IMR-90 (cell line): ENCODE measurements at regions not wholly inside any gene's neighbourhood (a gene's known extent, or its start where the extent isn't known, plus 50 kb on each side); places are given as distances from the start of the nearest gene placed in this dataset.

Experiments
- ATAC-seq: fragments of 200-7000 bp; cut with Tn5 transposase; 2 replicates; pipeline ENCODE4 v1.9.1; 2020; ENCODE audit warnings: low read depth, mild to moderate bottlenecking, moderate library complexity
- BruUV-seq: library from RNA; stranded (reverse); fragments of 400-500 nt; replicated peaks from 2 replicates; lab custom pipeline; 2021; lab: Mats Ljungman, UMichigan
- CTCF ChIA-PET: fragments of 300-600 bp; formaldehyde crosslinking; extraction: SDS; loops from one replicate; lab custom pipeline; 2021; ENCODE audit warnings: antibody characterized with exemption; lab: Yijun Ruan, JAX
- POLR2A ChIA-PET: fragments of 300-600 bp; sonication (Branson Sonifier 250); formaldehyde crosslinking; loops from one replicate; lab custom pipeline; 2022; ENCODE audit warnings: antibody characterized with exemption; ENCODE audit not compliant: unreplicated experiment; lab: Charles Lee
- DNase-seq: peaks from one replicate; pipeline ENCODE4 v3.0.0; 2013
- H2AFZ ChIP-seq: replicated peaks from 2 replicates; pipeline ENCODE3; 2013; ENCODE audit warnings: low read length, mild to moderate bottlenecking; ENCODE audit not compliant: poor library complexity
- H2AK5ac ChIP-seq: 2 replicates; pipeline ENCODE4 v1.6.1; 2013; ENCODE audit warnings: low read depth, low read length, inconsistent platforms
- H2AK9ac ChIP-seq: replicated peaks from 2 replicates; pipeline ENCODE3; 2013; ENCODE audit warnings: mild to moderate bottlenecking, low read depth, low read length, moderate library complexity; ENCODE audit not compliant: poor library complexity
- H2BK120ac ChIP-seq: 2 replicates; pipeline ENCODE4 v1.6.1; 2013; ENCODE audit warnings: low read depth, low read length, inconsistent platforms
- H2BK15ac ChIP-seq: 3 replicates; pipeline ENCODE4 v1.6.1; 2013; ENCODE audit warnings: low read depth, low read length, inconsistent platforms
- H2BK20ac ChIP-seq: 2 replicates; pipeline ENCODE4 v1.6.1; 2013; ENCODE audit warnings: low read depth, mild to moderate bottlenecking, inconsistent platforms, low read length, moderate library complexity
- H2BK5ac ChIP-seq: 2 replicates; pipeline ENCODE4 v1.6.1; 2013; ENCODE audit warnings: mild to moderate bottlenecking, low read depth, low read length, inconsistent platforms; ENCODE audit not compliant: poor library complexity, severe bottlenecking
- H3K14ac ChIP-seq: replicated peaks from 2 replicates; pipeline ENCODE4 v1.6.1; 2013; ENCODE audit warnings: low read depth, low read length, inconsistent platforms
- H3K18ac ChIP-seq: 2 replicates; pipeline ENCODE4 v1.6.1; 2013; ENCODE audit warnings: low read depth, low read length, control low read depth
- H3K23ac ChIP-seq: 2 replicates; pipeline ENCODE4 v1.6.1; 2013; ENCODE audit warnings: low read depth, low read length, inconsistent platforms
- H3K27ac ChIP-seq: 2 replicates; pipeline ENCODE4 v1.5.1; 2013; ENCODE audit warnings: mild to moderate bottlenecking, control low read depth, low read length; ENCODE audit not compliant: insufficient read depth
- H3K27me3 ChIP-seq: 2 replicates; pipeline ENCODE4 v1.6.1; 2013; ENCODE audit warnings: low read length; ENCODE audit not compliant: control insufficient read depth, insufficient read depth
- H3K36me3 ChIP-seq: 2 replicates; pipeline ENCODE4 v1.6.1; 2013; ENCODE audit warnings: low read length, mixed read lengths; ENCODE audit not compliant: control insufficient read depth, insufficient read depth
- H3K4ac ChIP-seq: 2 replicates; pipeline ENCODE4 v1.6.1; 2013; ENCODE audit warnings: low read depth, low read length, inconsistent platforms
- H3K4me1 ChIP-seq: 2 replicates; pipeline ENCODE4 v1.6.1; 2013; ENCODE audit warnings: low read length, mixed read lengths; ENCODE audit not compliant: control insufficient read depth, insufficient read depth
- H3K4me2 ChIP-seq: 2 replicates; pipeline ENCODE4 v1.6.1; 2013; ENCODE audit warnings: low read depth, mild to moderate bottlenecking, control low read depth, low read length, moderate library complexity
- H3K4me3 ChIP-seq: 2 replicates; pipeline ENCODE4 v1.5.1; 2013; ENCODE audit warnings: low read depth, mild to moderate bottlenecking, control low read depth, low read length, moderate library complexity; ENCODE audit not compliant: insufficient read depth
- H3K56ac ChIP-seq: 2 replicates; pipeline ENCODE4 v1.6.1; 2013; ENCODE audit warnings: low read length, inconsistent platforms; ENCODE audit not compliant: insufficient read depth; ENCODE audit errors: extremely low read depth
- H3K79me1 ChIP-seq, 2 experiments: 2 replicates each; pipeline ENCODE4 v1.6.1; 2013; ENCODE audit warnings: low read length in 2 of 2, inconsistent platforms in 1 of 2, low read depth in 1 of 2
- H3K9ac ChIP-seq: 2 replicates; pipeline ENCODE4 v1.6.1; 2013; ENCODE audit warnings: low read depth, low read length, control low read depth
- H3K9me1 ChIP-seq: 2 replicates; pipeline ENCODE4 v1.6.1; 2013; ENCODE audit warnings: low read length, inconsistent platforms; ENCODE audit not compliant: insufficient read depth
- H3K9me3 ChIP-seq: 2 replicates; pipeline ENCODE4 v1.6.1; 2013; ENCODE audit warnings: low read length; ENCODE audit not compliant: control insufficient read depth, insufficient read depth
- H4K20me1 ChIP-seq: 2 replicates; pipeline ENCODE4 v1.6.1; 2013; ENCODE audit warnings: low read length, inconsistent platforms; ENCODE audit not compliant: insufficient read depth
- H4K5ac ChIP-seq: 2 replicates; pipeline ENCODE4 v1.6.1; 2013; ENCODE audit warnings: mild to moderate bottlenecking, low read depth, low read length, control low read depth
- H4K8ac ChIP-seq, 2 experiments: 2 replicates each; pipeline ENCODE4 v1.6.1; 2013; ENCODE audit warnings: low read depth in 2 of 2, low read length in 2 of 2, control low read depth in 1 of 2, inconsistent platforms in 1 of 2
- H4K91ac ChIP-seq: 2 replicates; pipeline ENCODE4 v1.6.1; 2013; ENCODE audit warnings: low read depth, low read length, inconsistent platforms; ENCODE audit not compliant: insufficient read depth
- MXI1 ChIP-seq: IDR thresholded peaks from 2 replicates; pipeline ENCODE4 v1.6.1; 2012; ENCODE audit warnings: low read depth, mild to moderate bottlenecking, low read length, moderate library complexity, borderline replicate concordance
- POLR2A ChIP-seq: IDR thresholded peaks from 2 replicates; pipeline ENCODE4 v1.6.1; 2012; ENCODE audit warnings: mild to moderate bottlenecking, low read depth, low read length
- RFX5 ChIP-seq: IDR thresholded peaks from 2 replicates; pipeline ENCODE4 v1.8.0; 2012; ENCODE audit warnings: low read depth, mild to moderate bottlenecking, low read length, moderate library complexity
- WGBS, 2 experiments: methylation state at CpG; one replicate each; pipeline versions ENCODE4 v1.1.5 to v1.1.7; 2013; ENCODE audit warnings: missing lambda C conversion rate in 2 of 2; ENCODE audit not compliant: insufficient read length in 1 of 2; ENCODE audit errors: extremely low coverage in 2 of 2; 5-methylcytosine and 5-hydroxymethylcytosine counted together
- dilution Hi-C: fragments of 300-500 bp; cut with HindIII; formaldehyde crosslinking; loops from one replicate; pipeline ENCODE4 v1.14.3; 2018; ENCODE audit warnings: low sequenced_read_pairs; ENCODE audit not compliant: unreplicated experiment
- in situ Hi-C: fragments of 300-500 bp; cut with MboI; formaldehyde crosslinking; loops from 3 replicates; pipeline ENCODE4 v1.14.3; 2019; ENCODE audit warnings: low sequenced_read_pairs, inconsistent platforms, mixed read lengths
- intact Hi-C: fragments of 100-400 bp; cut with micrococcal nuclease; formaldehyde crosslinking; loops from 2 replicates; pipeline ENCODE4 v1.10.0; 2022
- TF ChIP-seq, protein P1 (sequence below): fragments of 150-350 bp; IDR thresholded peaks from 2 replicates; pipeline ENCODE4 v1.6.1; 2016; ENCODE audit warnings: low read depth, mild to moderate bottlenecking, low read length, moderate library complexity, borderline replicate concordance

- Histone ChIP-seq H3K4me1 (no peaks in the 10 kb centered on the region), H3K4me3 (no peak overlapping the region), H3K9ac (no peak overlapping the region), H3K23ac (no peak overlapping the region), H4K20me1 (no peaks in the 10 kb centered on the region), H3K56ac (no peak overlapping the region), H3K4ac (no peak overlapping the region), H3K27me3 (no peaks in the 10 kb centered on the region), H3K14ac (no peak overlapping the region), H3K27ac (no peak overlapping the region), H4K5ac (no peak overlapping the region), H3K4me2 (no peak overlapping the region), H2BK20ac (no peak overlapping the region), H4K8ac (no peak overlapping the region), H2BK5ac (no peak overlapping the region), H2AK5ac (no peak overlapping the region), H3K36me3 (no peaks in the 10 kb centered on the region), H2AK9ac (no peak overlapping the region), H3K18ac (no peak overlapping the region), H3K79me1 (no peaks in the 10 kb centered on the region), H2BK120ac (no peak overlapping the region), H2BK15ac (no peak overlapping the region), H4K91ac (no peak overlapping the region), H3K9me1 (no peaks in the 10 kb centered on the region), H3K9me3 (no peaks in the 10 kb centered on the region), H2AFZ (no peak overlapping the region)
- no TSS peak for BruUV-seq
- dilution Hi-C loops, result no loop called here
- no peak for DNase-seq
- TF ChIP-seq, protein P1, sequence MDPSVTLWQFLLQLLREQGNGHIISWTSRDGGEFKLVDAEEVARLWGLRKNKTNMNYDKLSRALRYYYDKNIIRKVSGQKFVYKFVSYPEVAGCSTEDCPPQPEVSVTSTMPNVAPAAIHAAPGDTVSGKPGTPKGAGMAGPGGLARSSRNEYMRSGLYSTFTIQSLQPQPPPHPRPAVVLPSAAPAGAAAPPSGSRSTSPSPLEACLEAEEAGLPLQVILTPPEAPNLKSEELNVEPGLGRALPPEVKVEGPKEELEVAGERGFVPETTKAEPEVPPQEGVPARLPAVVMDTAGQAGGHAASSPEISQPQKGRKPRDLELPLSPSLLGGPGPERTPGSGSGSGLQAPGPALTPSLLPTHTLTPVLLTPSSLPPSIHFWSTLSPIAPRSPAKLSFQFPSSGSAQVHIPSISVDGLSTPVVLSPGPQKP, result no peak
- no peak for TF ChIP-seq RFX5
- no peak for TF ChIP-seq POLR2A
- no peak for TF ChIP-seq MXI1
- WGBS, 2 experiments, result no CpG with 5 or more reads among the region's 4 CpGs
- ATAC-seq, result no peak
- ChIA-PET CTCF (no interaction called here), POLR2A (no interaction called here)
- intact Hi-C loops, result no loop called here
- in situ Hi-C loops, result no loop called here
These were observed 113.8 kb downstream of the PLK2 start for GRCh38 chr5:58346041-58346440.
